SKM-1 (cell line): ENCODE measurements at regions not wholly inside any gene's neighbourhood (a gene's known extent, or its start where the extent isn't known, plus 50 kb on each side); places are given as distances from the start of the nearest gene placed in this dataset.

Experiments used
- DNase-seq: peaks from one replicate; lab custom pipeline; 2025; ENCODE audit not compliant: unreplicated experiment; lab: John Stamatoyannopoulos, UW

GRCh38 chr9:1414711-1415131, 364.6 kb downstream of the DMRT2 start:
- no peak for DNase-seq

- DNase-seq, result no peak
Measured at GRCh38 chr9:1415146-1415545, 365.0 kb downstream of the DMRT2 start.

- DNase-seq, result no peak
Measured at GRCh38 chr9:1416261-1416660, 366.1 kb downstream of the DMRT2 start.

- no peak for DNase-seq
Measured at GRCh38 chr9:1421436-1421835, 371.3 kb downstream of the DMRT2 start.

GRCh38 chr9:1427875-1428274, 377.7 kb downstream of the DMRT2 start:
- DNase-seq, result no peak

GRCh38 chr9:1429297-1429696, 379.1 kb downstream of the DMRT2 start:
- no peak for DNase-seq

- no peak for DNase-seq
Measured at GRCh38 chr9:1431461-1431860, 381.3 kb downstream of the DMRT2 start.

- DNase-seq, result no peak
Measured at GRCh38 chr9:1434052-1434767, 384.1 kb downstream of the DMRT2 start.

- DNase-seq, result no peak
Measured at GRCh38 chr9:1434811-1435210, 384.7 kb downstream of the DMRT2 start.

- no peak for DNase-seq
Measured at GRCh38 chr9:1440256-1440655, 390.1 kb downstream of the DMRT2 start.

- no peak for DNase-seq
Measured at GRCh38 chr9:1442105-1442504, 391.9 kb downstream of the DMRT2 start.

GRCh38 chr9:1443450-1443849, 393.3 kb downstream of the DMRT2 start:
- no peak for DNase-seq

- no peak for DNase-seq
Measured at GRCh38 chr9:1446671-1447070, 396.5 kb downstream of the DMRT2 start.

- no peak for DNase-seq
Measured at GRCh38 chr9:1453636-1454035, 403.5 kb downstream of the DMRT2 start.

- DNase-seq, result no peak
Measured at GRCh38 chr9:1454211-1454610, 404.1 kb downstream of the DMRT2 start.

GRCh38 chr9:1454616-1455347, 404.6 kb downstream of the DMRT2 start:
- no peak for DNase-seq

- no peak for DNase-seq
Measured at GRCh38 chr9:1455766-1456165, 405.6 kb downstream of the DMRT2 start.

GRCh38 chr9:1456301-1457024, 406.3 kb downstream of the DMRT2 start:
- DNase-seq, result no peak

GRCh38 chr9:1457460-1457859, 407.3 kb downstream of the DMRT2 start:
- no peak for DNase-seq

GRCh38 chr9:1458503-1458902, 408.3 kb downstream of the DMRT2 start:
- DNase-seq, result no peak

GRCh38 chr9:1460143-1460769, 410.1 kb downstream of the DMRT2 start:
- DNase-seq, result no peak

- DNase-seq, result no peak
Measured at GRCh38 chr9:1461812-1462211, 411.7 kb downstream of the DMRT2 start.
